ENCODE measurements at regions not wholly inside any gene's neighbourhood (a gene's known extent, or its start where the extent isn't known, plus 50 kb on each side); places are given as distances from the start of the nearest gene placed in this dataset.

DNA sequence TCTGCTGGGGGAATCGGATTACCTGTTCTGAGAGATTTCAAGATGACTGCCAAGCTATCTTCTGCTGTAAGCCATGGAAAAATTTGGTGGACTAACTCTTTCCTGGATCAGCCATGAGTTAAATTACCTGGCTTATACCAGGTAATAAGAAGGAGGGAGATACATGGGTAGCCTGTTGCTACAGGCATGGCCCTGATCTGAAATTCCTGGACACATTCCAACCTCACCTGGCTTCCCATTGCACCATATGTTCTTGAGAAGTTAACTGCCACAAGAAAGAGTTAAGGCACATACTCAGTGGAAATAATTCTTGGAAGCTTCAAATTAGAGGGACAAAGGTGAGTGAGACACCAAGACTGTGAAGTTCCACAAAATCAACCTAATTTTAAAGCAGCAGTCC is 371.3 kb downstream of the ACTL7B start:
- no peak overlapping the region for H3K18ac ChIP-seq (ENCODE audit: low read depth, low read length)
- WGBS, 2 experiments (ENCODE audit: extremely low coverage in 2 of 2, insufficient read length in 1 of 2), result no CpG with 5 or more reads among the region's 1 CpG
- dilution Hi-C loops (cut with HindIII; ENCODE audit: low sequenced_read_pairs, unreplicated experiment), result no loop called here

More for the DNA sequence above, 371.3 kb downstream of the ACTL7B start:
- intact Hi-C loops (cut with micrococcal nuclease) (no loop called here), in situ Hi-C loops (cut with MboI; ENCODE audit: low sequenced_read_pairs) (no loop called here)
- Histone ChIP-seq H2BK5ac (ENCODE audit: low read depth, low read length, poor library complexity, severe bottlenecking) (no peak overlapping the region), H3K56ac (ENCODE audit: extremely low read depth, insufficient read depth, low read length) (no peak overlapping the region), H2BK20ac (ENCODE audit: low read depth, low read length) (no peak overlapping the region), H2AK9ac (replicated peaks; ENCODE audit: low read depth, low read length, poor library complexity) (no peak overlapping the region), H2BK15ac (ENCODE audit: low read depth, low read length) (no peak overlapping the region), H4K91ac (ENCODE audit: insufficient read depth, low read depth, low read length) (no peak overlapping the region), H4K5ac (ENCODE audit: low read depth, low read length) (no peak overlapping the region), H3K4me1 (ENCODE audit: control insufficient read depth, insufficient read depth, low read length) (no peaks in the 10 kb centered on the region), H4K8ac (ENCODE audit: low read depth in 2 of 2, low read length in 2 of 2) (no peak overlapping the region), H4K20me1 (ENCODE audit: insufficient read depth, low read length) (no peaks in the 10 kb centered on the region), H3K27ac (ENCODE audit: insufficient read depth, low read length) (no peak overlapping the region), H3K23ac (ENCODE audit: low read depth, low read length) (no peak overlapping the region), H2AK5ac (ENCODE audit: low read depth, low read length) (no peak overlapping the region), H3K36me3 (ENCODE audit: control insufficient read depth, insufficient read depth, low read length) (no peaks in the 10 kb centered on the region), H3K9me1 (ENCODE audit: insufficient read depth, low read length) (no peaks in the 10 kb centered on the region), H3K14ac (replicated peaks; ENCODE audit: low read depth, low read length) (no peak overlapping the region), H3K79me1 (ENCODE audit: low read depth in 1 of 2, low read length in 2 of 2) (no peaks in the 10 kb centered on the region), H3K9ac (ENCODE audit: low read depth, low read length) (no peak overlapping the region), H3K4ac (ENCODE audit: low read depth, low read length) (no peak overlapping the region), H2AFZ (replicated peaks; ENCODE audit: low read length, poor library complexity) (no peak overlapping the region), H3K4me2 (ENCODE audit: low read depth, low read length) (no peak overlapping the region), H3K9me3 (ENCODE audit: control insufficient read depth, insufficient read depth, low read length) (no peaks in the 10 kb centered on the region), H3K4me3 (ENCODE audit: insufficient read depth, low read depth, low read length) (no peak overlapping the region), H3K27me3 (ENCODE audit: control insufficient read depth, insufficient read depth, low read length) (peaks cover 5% of the 10 kb centered on the region; the same call in 1 of the 2 replicates), H2BK120ac (ENCODE audit: low read depth, low read length) (no peak overlapping the region)
- DNase-seq (no peak), ATAC-seq (ENCODE audit: low read depth) (no peak)
- ChIA-PET POLR2A (ENCODE audit: unreplicated experiment) (no interaction called here), CTCF (no interaction called here)
- no peak for TF ChIP-seq RAD21 (IDR thresholded peaks at IDR 0.05; ENCODE audit: low read length)
- TF ChIP-seq, protein P1, sequence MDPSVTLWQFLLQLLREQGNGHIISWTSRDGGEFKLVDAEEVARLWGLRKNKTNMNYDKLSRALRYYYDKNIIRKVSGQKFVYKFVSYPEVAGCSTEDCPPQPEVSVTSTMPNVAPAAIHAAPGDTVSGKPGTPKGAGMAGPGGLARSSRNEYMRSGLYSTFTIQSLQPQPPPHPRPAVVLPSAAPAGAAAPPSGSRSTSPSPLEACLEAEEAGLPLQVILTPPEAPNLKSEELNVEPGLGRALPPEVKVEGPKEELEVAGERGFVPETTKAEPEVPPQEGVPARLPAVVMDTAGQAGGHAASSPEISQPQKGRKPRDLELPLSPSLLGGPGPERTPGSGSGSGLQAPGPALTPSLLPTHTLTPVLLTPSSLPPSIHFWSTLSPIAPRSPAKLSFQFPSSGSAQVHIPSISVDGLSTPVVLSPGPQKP (IDR thresholded peaks at IDR 0.05; ENCODE audit: borderline replicate concordance, low read depth, low read length), result no peak
- TF ChIP-seq CEBPB (IDR thresholded peaks at IDR 0.05; ENCODE audit: low read depth, low read length), result no peak
- TF ChIP-seq POLR2A (IDR thresholded peaks at IDR 0.05; ENCODE audit: low read depth, low read length), result no peak
- no peak for TF ChIP-seq BHLHE40 (IDR thresholded peaks at IDR 0.05; ENCODE audit: low read depth, low read length)
- TF ChIP-seq SMC3 (IDR thresholded peaks at IDR 0.05; ENCODE audit: low read depth, low read length), result no peak
- TF ChIP-seq MXI1 (IDR thresholded peaks at IDR 0.05; ENCODE audit: borderline replicate concordance, low read depth, low read length), result no peak
- TF ChIP-seq, protein P2, sequence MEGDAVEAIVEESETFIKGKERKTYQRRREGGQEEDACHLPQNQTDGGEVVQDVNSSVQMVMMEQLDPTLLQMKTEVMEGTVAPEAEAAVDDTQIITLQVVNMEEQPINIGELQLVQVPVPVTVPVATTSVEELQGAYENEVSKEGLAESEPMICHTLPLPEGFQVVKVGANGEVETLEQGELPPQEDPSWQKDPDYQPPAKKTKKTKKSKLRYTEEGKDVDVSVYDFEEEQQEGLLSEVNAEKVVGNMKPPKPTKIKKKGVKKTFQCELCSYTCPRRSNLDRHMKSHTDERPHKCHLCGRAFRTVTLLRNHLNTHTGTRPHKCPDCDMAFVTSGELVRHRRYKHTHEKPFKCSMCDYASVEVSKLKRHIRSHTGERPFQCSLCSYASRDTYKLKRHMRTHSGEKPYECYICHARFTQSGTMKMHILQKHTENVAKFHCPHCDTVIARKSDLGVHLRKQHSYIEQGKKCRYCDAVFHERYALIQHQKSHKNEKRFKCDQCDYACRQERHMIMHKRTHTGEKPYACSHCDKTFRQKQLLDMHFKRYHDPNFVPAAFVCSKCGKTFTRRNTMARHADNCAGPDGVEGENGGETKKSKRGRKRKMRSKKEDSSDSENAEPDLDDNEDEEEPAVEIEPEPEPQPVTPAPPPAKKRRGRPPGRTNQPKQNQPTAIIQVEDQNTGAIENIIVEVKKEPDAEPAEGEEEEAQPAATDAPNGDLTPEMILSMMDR (conservative IDR thresholded peaks at IDR 0.05; ENCODE audit: low read depth, low read length), result no peak
- TF ChIP-seq FOS (IDR thresholded peaks at IDR 0.05; ENCODE audit: low read depth, low read length), result no peak
- no peak for TF ChIP-seq RCOR1 (IDR thresholded peaks at IDR 0.05; ENCODE audit: insufficient replicate concordance, low read length)
- no peak for TF ChIP-seq CHD1 (IDR thresholded peaks at IDR 0.05; ENCODE audit: low read depth, low read length)
- no peak for TF ChIP-seq RFX5 (IDR thresholded peaks at IDR 0.05; ENCODE audit: low read depth, low read length)
- TF ChIP-seq MAZ (IDR thresholded peaks at IDR 0.05; ENCODE audit: borderline replicate concordance, low read depth, low read length), result no peak
- TF ChIP-seq MAFK (IDR thresholded peaks at IDR 0.05; ENCODE audit: low read depth, low read length), result no peak
- no peak for TF ChIP-seq NFE2L2 (IDR thresholded peaks at IDR 0.05; ENCODE audit: low read depth, low read length)
- TF ChIP-seq USF2 (IDR thresholded peaks at IDR 0.05; ENCODE audit: low read depth, low read length), result no peak
- BruUV-seq (replicated peaks), result no TSS peak
